DLD1 (cell line): ENCODE measurements at regions not wholly inside any gene's neighbourhood (a gene's known extent, or its start where the extent isn't known, plus 50 kb on each side); places are given as distances from the start of the nearest gene placed in this dataset.
"Not testable (repeated sequence)": the region's sequence is repeated elsewhere in the genome, so short reads cannot be mapped to it uniquely, and the experiment has no call there.

Source experiments
- in situ Hi-C: cut with HindIII; loops from 2 replicates; pipeline ENCODE4 v1.10.0; 2017; ENCODE audit warnings: low sequenced_read_pairs

DNA sequence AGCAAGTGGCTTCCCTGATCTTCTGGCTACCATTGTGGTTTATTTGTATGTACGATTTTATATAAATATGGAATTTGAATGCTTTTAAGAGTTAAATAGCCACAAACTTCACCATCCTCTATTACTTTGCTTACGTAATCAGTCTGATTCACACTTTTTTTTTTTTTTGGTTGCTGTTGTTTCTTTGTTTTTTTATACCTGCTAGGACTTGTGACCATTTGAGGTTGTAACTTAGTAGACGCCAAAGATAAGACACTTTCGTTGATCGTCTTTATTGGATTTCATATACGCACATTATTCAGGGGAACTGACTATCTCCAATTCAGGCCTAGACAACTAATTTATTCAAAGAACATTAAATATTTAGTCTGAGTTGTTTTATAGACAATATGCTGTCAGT, 559.0 kb downstream of the CBLN4 start:
- in situ Hi-C loops = loop anchor here (10.0 kb wide), 1 partner anchor 148 kb away; no protein-coding TSS in a partner anchor

DNA sequence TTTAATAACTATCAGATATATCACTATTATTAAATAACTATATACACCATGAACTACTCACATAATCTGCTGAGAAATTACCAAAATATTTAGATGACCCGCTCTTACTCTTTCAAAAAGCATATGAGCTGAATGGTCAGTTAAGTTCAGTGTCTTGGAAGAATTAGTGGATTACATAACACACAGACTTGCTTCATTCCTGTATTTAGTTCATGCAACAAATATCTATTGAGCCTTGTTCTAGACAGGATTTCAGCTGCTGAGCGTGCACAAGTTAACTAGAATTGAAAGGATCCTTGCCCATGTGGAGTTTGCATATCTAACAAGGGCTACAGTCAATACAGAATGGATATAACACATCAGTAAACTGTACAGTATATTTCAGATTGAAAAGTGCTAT, 566.2 kb downstream of the CBLN4 start:
- in situ Hi-C loops = no loop called here

DNA sequence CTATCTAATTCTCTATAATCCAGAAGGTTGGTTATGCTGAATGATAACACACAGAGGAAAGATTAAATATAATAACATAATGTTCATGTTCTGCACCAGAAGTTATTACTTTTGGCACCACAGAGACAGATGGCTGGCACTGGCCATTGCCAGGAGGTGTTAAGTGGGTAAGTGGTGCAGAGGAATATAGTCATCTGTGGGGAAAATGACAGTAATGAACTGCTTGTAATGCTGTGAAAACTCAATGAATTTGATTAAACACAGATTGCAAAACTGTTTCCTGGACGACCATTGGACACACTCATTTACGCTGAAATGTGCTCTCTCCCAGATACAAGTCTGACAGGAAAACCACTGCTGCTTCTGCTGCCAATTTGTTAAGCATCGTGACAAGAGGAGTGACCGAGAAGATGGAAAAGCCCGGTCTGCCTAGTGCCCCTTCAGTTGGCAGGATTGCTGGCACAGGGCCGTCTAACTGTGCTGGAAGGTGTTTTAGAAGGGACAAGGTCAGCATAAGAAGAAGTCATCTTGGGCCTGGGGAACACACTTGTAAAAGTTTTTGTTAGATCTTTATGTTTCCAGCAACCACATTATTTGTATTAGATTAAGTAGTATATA, 567.4 kb downstream of the CBLN4 start:
- in situ Hi-C loops = no loop called here

DNA sequence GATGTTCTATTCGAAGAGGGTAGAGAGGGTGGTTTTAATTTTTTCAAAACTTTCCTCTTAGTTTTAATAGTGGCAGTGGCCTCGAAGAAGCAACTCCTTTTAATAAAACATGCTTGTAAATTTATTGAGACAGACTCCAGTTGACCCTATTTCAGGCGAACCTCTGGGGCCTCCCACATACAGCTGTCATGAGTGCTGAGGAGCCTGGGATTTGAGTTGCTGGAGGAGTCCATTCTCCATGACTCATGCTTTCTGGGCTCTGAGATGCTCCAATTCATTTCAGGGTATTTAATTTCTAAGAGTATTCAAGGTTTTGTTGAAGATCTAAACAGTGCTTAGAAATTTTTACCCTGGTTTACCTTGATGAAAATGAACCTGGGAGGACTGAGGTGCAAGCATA, 580.4 kb downstream of the CBLN4 start:
- in situ Hi-C loops = no loop called here

DNA sequence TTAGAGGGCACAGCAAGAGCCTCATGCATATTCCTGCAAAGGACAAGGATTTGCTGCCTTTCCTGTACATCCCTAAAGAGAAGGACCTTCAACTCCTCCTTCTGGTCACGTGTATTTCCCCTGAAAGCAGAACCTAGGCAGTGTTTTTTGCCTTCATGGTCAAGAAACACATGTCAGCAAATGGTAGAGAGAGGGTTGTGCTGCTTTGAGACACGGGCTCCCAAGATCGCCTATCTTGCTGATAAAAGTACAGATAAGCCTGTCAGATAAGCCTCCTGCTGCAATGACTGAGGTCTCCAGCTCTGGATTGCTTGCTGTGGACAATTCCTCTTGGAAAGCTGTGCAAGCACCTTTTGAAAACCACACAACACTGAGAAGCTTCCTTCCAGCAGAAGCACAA, 580.8 kb downstream of the CBLN4 start:
- in situ Hi-C loops = no loop called here

DNA sequence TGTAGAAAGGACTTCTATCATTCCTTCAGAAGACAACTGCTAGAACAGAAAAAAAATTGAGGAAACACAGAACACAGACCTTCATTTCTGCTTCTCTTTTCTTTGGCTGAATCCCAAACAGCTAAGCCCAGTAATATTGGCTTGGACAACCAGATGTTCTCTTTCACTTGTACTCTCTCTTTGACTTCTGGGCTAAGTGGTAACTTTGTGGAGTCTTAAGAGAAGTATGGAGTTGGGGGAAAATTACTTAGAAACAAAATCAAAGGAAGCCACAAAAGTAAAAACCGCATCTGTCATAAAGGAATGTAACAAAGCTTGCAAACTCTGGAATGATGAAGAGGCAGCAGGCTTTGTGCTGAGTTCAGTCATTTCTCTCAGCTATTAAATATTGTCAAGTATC, 587.5 kb downstream of the CBLN4 start:
- in situ Hi-C loops = no loop called here

DNA sequence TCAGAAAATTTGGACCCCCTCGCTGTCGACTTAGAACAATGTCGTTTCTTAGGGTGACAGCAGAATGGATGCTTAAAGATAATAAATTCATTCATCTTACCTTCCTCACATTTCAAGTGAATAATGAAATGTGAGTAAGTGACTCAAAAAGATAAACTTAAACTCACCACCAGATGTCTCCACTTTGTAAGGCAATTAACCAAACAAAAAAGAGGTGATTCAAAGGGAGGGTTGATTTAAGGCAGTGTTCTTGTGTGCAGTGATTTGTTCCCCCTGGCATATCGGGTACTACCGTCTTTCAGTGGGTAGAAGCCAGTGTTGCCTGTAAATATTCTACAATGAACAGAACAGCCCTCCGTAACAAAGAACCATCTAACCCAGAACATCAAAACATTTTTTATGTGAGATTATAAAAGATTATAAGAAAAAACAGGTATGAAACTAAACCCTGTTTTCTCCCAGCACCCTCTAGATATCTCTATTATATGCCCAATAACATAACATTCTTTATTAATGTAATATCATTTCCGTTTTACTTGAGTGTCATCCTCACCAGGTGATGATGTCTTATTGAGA, 589.7 kb downstream of the CBLN4 start:
- in situ Hi-C loops = no loop called here

DNA sequence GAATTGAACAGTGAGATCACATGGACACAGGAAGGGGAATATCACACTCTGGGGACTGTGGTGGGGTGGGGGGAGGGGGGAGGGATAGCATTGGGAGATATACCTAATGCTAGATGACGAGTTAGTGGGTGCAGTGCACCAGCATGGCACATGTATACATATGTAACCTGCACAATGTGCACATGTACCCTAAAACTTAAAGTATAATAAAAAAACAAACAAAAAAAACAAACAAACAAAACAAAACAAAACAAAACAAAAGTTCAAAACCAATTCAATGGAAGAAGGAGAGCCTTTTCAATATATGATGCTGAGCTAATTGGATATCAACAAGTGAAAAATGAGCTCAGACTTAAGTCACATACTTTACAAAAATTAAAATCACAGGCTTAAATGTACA, 592.8 kb downstream of the CBLN4 start:
- in situ Hi-C loops = not testable (repeated sequence)

DNA sequence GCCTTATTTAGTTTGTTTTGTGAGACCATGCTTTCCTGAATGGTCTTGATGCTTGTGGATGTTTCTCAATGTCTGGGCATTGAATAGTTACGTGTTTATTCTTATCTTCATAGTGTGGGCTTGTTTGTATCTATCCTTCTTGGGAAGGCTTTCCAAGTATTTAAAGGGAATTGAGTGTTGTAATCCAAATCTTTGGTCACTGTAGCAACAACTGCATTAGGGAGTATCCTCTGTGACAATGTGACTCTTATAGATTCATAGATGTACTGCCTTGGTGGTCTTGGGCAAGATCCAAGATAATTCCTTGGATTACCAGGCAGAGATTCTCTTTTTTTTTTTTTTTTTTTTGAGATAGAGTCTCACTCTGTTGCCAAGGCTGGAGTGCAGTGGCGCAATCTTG, 598.4 kb downstream of the CBLN4 start:
- in situ Hi-C loops = no loop called here

DNA sequence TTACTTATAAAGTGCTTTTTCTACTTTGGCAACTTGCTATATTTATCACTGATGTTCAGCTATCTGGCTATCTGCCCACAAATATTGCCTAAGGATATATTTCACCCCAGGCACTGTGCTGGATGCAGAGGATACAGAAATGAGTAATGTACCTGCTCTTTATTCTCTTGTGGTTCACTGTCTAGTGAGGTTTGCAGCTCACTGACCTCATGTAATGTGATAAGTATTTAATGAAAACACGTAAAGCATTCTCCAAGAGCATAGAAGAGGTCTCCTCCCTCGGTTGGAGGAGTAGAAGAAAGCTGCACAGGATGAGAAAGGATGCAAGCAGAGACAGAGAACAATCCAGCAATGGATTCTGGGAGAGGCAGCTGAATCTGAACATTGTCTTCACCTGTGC, 610.7 kb downstream of the CBLN4 start:
- in situ Hi-C loops = no loop called here

DNA sequence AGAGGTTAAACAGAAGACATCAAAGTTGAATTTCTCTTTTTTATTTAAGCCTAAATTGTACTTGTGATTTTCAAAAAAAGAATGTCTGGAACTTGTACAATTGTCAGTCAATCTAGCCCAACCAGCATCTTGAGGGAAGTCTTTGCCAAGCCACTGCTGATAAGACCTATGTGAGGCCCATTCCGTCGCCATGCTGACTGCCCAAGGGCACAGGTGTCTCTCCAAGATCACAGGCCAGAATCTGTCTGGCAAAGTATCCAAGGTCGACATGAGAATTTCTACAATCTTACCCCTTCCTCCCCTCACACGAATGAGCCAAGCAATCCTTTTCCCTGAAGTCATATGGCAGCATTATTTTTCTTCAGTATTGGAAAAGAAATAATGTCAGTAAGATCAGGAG, 614.5 kb downstream of the CBLN4 start:
- in situ Hi-C loops = no loop called here

DNA sequence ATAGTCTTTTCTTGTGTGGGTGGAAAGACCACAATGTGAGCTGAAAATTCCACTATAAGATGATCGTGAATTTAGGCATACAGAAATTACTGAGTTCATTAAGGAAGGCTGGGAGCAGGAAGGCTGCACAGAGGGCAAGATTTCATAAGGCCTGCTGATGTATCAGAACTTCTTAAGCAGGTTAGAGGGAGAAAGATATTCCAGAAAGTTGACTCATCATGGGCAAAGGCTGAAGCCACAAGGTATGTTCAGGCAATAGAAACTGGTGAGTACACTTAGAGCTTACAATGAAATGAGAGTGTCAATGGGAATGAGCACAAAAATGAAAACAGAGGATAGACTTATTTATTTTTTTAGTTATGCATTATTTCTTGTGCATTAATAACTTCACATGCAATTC, 618.6 kb downstream of the CBLN4 start:
- in situ Hi-C loops = no loop called here

DNA sequence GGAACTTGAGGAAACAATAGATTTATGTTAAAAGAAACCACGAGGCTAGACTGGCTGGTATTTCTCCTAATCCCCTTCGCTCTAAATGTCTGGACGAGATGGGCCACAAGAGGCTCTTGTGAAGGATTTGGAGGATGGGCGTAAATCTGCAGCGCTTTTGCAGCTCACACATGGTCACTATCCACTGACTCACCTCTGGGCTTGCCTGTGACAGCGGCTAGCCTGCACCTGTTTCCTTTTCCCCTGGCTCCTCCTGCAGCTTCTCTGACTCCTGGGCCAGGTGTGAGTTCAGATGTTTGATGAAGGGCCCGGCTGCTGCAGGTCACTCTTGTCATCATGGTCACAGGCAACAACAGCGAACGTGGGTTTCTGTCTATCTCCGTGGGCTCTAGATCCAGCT, 629.4 kb downstream of the CBLN4 start:
- in situ Hi-C loops = no loop called here

DNA sequence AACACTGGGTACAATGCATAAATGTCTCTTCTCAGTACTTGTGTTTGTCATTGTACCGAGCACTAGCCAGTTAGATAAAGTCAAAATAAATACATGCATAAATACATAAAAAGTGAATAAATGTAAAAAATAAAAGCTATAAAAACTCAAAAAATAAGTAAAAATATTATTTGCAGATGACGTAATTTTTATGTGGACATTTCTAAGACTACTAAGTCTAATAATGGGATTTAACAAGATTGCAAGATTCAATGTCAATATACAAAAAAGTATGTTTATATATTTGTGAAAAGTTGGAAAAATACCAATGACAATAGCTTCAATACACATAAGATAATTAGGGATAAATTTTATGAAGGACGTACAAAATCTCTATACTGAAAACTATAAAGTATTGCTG, 639.6 kb downstream of the CBLN4 start:
- in situ Hi-C loops = no loop called here

DNA sequence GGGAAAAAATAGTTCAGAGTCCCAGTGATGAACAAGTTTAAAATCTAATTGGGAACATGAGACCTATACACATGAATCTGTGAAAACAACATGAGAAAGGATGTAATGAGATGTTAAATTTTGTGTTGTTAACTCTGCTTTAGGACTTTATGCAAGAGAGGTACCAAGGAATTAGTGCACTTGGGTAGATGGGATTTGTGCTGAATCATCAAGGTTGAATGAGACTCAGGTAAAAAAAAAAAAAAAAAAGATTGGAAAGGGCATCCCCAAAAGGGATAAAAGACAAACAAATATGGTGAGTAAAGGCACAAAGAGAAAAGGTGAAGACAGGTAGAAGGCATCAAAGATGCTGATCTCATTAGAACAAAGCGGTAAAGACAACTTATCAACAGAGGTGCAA, 644.4 kb downstream of the CBLN4 start:
- in situ Hi-C loops = no loop called here

DNA sequence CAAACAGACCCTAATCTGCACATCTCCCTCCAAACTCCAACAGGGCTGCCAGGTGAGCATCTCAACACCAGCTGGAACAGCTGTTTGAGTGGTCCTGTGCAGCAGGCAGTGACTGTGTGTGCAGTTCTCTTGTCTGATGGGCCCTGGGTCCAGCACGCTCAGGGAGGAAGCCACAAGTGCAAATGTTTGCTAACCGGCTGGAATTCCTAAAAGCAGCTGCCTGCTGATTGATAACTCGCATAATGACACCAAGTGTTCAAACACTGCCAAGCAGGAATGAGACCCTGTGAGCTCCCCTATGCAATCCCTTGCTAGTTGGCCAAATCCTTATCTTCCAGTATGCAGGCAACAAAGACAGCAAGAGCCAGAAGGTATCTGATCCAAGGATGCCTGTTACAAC, 650.6 kb downstream of the CBLN4 start:
- in situ Hi-C loops = no loop called here

DNA sequence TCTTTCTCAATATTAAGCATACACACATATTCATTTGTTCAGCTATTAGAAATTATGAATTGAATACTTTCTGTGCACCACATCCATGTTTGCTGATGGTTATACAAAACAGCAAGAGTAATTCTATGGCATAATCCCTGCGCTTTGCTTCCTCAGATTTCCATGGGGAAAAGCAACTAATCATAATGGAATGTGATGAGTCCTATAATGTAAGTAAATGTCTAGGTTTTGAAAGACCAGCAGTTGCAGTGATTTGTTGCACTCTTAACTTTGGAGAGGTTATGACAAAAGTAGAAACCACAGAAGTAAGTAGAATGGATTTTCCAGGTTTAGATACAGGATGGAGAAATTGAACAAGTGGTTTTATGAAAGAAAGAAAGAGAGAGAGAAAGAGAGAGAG, 652.1 kb downstream of the CBLN4 start:
- in situ Hi-C loops = no loop called here

DNA sequence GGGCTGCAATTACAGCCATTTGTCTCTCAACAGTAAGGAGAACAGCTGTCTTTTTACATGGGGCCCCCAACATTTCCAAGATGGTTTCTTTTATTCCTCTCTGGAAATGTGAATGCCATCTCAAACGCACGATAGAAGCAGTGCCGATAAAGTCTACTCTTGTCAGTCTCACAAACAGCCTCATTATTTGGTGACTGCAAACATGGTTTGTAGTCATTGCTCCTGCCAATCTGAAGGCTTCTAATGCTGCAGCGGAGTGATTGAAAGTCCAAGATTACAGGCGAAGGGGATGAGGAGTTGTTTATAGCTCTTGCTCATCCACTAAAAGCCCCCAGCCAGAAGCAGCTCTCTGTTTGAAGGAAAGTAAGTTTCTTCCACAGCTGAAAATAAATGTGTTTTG, 657.1 kb downstream of the CBLN4 start:
- in situ Hi-C loops = no loop called here

DNA sequence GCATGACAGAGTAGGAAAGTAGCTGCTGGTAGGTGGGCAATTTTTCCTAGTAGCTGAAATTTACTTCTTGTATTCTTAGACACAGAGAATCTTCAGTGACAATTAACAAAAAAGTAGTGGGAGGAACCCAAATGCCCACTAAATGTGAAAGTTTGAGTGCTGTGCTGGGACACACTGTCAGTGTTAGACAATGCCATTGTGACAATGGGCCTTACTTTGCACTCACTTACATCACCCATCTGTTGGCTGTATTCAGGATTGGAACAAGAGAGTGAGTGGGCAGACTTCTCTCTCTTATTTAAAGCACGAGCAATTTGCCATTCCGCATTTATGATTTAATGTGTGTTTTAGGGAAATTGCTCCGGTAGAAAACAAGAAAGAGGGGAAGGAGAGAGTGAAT, 662.5 kb downstream of the CBLN4 start:
- in situ Hi-C loops = no loop called here

DNA sequence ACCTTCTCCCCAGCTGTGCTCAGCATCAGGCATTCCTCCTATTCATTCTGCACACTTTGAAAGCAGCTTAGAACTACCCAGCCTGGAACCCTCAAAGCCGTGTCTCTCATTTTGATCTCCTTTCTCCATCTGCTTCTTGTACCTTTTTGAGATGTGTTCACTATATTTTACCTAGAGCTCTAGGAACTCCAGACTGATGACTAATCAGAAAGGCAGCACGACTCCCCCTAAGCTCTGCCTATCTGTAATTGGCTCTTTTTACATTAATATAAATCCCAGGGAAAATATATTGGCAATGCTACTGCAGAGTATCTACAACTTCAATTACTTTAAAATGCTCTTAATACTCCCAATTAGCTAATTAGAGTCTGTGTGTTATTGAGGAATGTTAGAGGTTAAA, 671.5 kb downstream of the CBLN4 start:
- in situ Hi-C loops = no loop called here

DNA sequence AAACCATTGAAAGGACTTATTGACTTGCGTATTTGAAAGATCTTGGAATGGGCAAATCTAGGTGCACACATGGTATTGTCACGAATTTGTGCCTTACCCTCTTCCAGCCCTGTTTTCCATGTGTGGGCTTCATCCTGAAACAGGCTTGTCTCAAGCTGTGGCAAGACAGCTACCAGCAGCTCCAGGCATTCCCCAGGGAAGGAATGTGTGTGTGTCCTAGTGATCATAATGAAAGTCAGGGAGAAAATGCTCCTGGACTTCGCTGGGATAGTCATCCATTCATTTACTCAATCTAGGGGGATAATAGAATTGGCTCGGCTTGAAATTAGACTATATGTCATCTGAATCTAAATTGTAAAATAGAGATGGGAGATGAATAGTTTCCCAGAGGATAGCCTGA, 676.2 kb downstream of the CBLN4 start:
- in situ Hi-C loops = no loop called here

DNA sequence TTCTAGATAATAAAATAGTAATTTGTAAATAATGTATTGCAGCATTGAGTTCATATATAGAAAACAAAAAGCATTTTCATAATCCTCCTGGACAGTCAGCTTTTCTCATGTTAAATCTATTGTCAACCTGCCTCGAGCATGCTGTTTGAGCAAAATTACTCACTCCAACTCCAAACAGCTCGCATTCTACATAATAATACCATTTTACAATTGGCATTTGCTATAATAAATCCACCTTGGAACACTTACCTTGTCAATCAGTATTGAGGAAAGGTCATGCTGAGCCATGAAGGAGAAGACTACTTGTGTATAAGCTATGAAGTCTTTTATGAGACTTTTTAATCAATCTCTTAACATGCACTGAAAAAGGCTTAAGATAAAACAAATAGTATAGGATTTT, 682.6 kb downstream of the CBLN4 start:
- in situ Hi-C loops = no loop called here

DNA sequence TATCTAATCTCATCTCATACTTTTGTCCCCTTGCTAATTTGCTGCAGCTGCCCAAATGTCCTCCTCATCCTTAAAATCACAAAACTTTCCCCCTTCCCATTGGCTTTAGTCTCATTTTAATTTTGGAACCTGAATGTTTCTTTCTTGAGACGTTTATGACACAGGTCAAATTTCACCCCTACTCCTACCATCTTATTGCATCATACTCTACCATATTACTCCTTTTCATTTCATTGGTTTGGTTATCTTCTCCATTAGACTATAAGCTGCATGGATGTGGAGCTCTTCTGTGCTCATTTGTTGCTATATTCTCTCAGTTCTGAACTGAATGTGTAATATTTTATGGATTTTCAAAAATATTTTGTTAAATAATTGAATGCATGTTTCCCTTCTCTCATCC, 688.6 kb downstream of the CBLN4 start:
- in situ Hi-C loops = no loop called here
